WTC11 (cell line): ENCODE measurements at regions not wholly inside any gene's neighbourhood (a gene's known extent, or its start where the extent isn't known, plus 50 kb on each side); places are given as distances from the start of the nearest gene placed in this dataset.

Source experiments
- ATAC-seq: fragments of 200-7000 bp; cut with Tn5 transposase; 2 replicates; pipeline ENCODE4 v1.10.0; 2021; ENCODE audit warnings: mild to moderate bottlenecking, moderate library complexity
- CTCF ChIA-PET: fragments of 300-600 bp; sonication (Branson Sonifier 250); formaldehyde crosslinking; loops from one replicate; lab custom pipeline; 2021; ENCODE audit warnings: antibody characterized with exemption; lab: Charles Lee
- POLR2A ChIA-PET: fragments of 350-600 bp; sonication (Branson Sonifier 250); formaldehyde crosslinking; loops from one replicate; lab custom pipeline; 2021; ENCODE audit warnings: antibody characterized with exemption; lab: Charles Lee
- DNase-seq: peaks from one replicate; pipeline ENCODE4 v3.0.0; 2021; ENCODE audit warnings: low spot score
- H3K27ac Mint-ChIP-seq: 2 replicates; pipeline ENCODE4 v1.8.0; 2021; ENCODE audit warnings: mixed read lengths
- H3K27me3 Mint-ChIP-seq: 2 replicates; pipeline ENCODE4 v1.8.0; 2021; ENCODE audit warnings: low read depth, mild to moderate bottlenecking, moderate library complexity, mixed read lengths
- H3K36me3 Mint-ChIP-seq: 2 replicates; pipeline ENCODE4 v1.8.0; 2021; ENCODE audit warnings: mixed read lengths
- H3K4me1 Mint-ChIP-seq: 2 replicates; pipeline ENCODE4 v1.8.0; 2022; ENCODE audit warnings: mixed read lengths
- H3K4me3 Mint-ChIP-seq: 2 replicates; pipeline ENCODE4 v1.8.0; 2021; ENCODE audit warnings: mild to moderate bottlenecking, moderate library complexity, mixed read lengths
- H3K9me3 Mint-ChIP-seq: 2 replicates; pipeline ENCODE4 v1.8.0; 2021; ENCODE audit warnings: mixed read lengths
- E2F1 ChIP-seq: sonication (generic); formaldehyde crosslinking; IDR thresholded peaks from 2 replicates; pipeline ENCODE4 v1.8.0; 2022; ENCODE audit warnings: mild to moderate bottlenecking, missing genetic modification reagents
- E2F4 ChIP-seq: sonication (generic); formaldehyde crosslinking; IDR thresholded peaks from 2 replicates; pipeline ENCODE4 v1.8.1; 2022; ENCODE audit warnings: low read depth, mild to moderate bottlenecking, moderate library complexity, missing genetic modification reagents, borderline replicate concordance
- ERG ChIP-seq: fragments of 250-450 bp; sonication (Bioruptor Pico); IDR thresholded peaks from 2 replicates; pipeline ENCODE4 v1.8.0; 2021; ENCODE audit warnings: mild to moderate bottlenecking
- FOXP4 ChIP-seq: sonication (generic); formaldehyde crosslinking; IDR thresholded peaks from 2 replicates; pipeline ENCODE4 v1.8.0; 2022; ENCODE audit warnings: mild to moderate bottlenecking, missing genetic modification reagents
- GTF2I ChIP-seq: fragments of 250-450 bp; sonication (Bioruptor Pico); conservative IDR thresholded peaks from 2 replicates; pipeline ENCODE4 v1.4.0; 2021; ENCODE audit warnings: mild to moderate bottlenecking
- NFE2L1 ChIP-seq: sonication (generic); formaldehyde crosslinking; IDR thresholded peaks from 2 replicates; pipeline ENCODE4 v1.8.1; 2023; ENCODE audit warnings: missing genetic modification reagents
- SOX15 ChIP-seq: fragments of 250-450 bp; sonication (Bioruptor Pico); IDR thresholded peaks from 2 replicates; pipeline ENCODE4 v1.9.0; 2021; ENCODE audit warnings: mild to moderate bottlenecking
- STAT6 ChIP-seq: sonication (generic); formaldehyde crosslinking; conservative IDR thresholded peaks from 2 replicates; pipeline ENCODE4 v1.8.1; 2023; ENCODE audit warnings: mild to moderate bottlenecking, low read depth, missing genetic modification reagents, moderate library complexity
- TCF7 ChIP-seq: sonication (generic); formaldehyde crosslinking; IDR thresholded peaks from 2 replicates; pipeline ENCODE4 v1.8.0; 2022; ENCODE audit warnings: mild to moderate bottlenecking, low read depth, missing genetic modification reagents, moderate library complexity
- TEAD1 ChIP-seq: sonication (generic); formaldehyde crosslinking; IDR thresholded peaks from 2 replicates; pipeline ENCODE4 v1.8.0; 2022; ENCODE audit warnings: mild to moderate bottlenecking, missing genetic modification reagents
- USF1 ChIP-seq: sonication (generic); formaldehyde crosslinking; IDR thresholded peaks from 2 replicates; pipeline ENCODE4 v1.8.0; 2022; ENCODE audit warnings: mild to moderate bottlenecking, missing genetic modification reagents
- ZBTB43 ChIP-seq: sonication (generic); formaldehyde crosslinking; IDR thresholded peaks from 2 replicates; pipeline ENCODE4 v1.8.1; 2023; ENCODE audit warnings: mild to moderate bottlenecking, missing genetic modification reagents
- ZNF138 ChIP-seq: sonication (generic); formaldehyde crosslinking; conservative IDR thresholded peaks from 2 replicates; pipeline ENCODE4 v1.8.1; 2022; ENCODE audit warnings: mild to moderate bottlenecking, moderate library complexity, missing genetic modification reagents
- ZNF232 ChIP-seq: sonication (generic); formaldehyde crosslinking; IDR thresholded peaks from 2 replicates; pipeline ENCODE4 v1.8.0; 2022; ENCODE audit warnings: mild to moderate bottlenecking, missing genetic modification reagents
- ZNF396 ChIP-seq: fragments of 250-450 bp; sonication (Bioruptor Pico); IDR thresholded peaks from 2 replicates; pipeline ENCODE4 v1.8.0; 2021; ENCODE audit warnings: mild to moderate bottlenecking, moderate library complexity, borderline replicate concordance
- ZNF671 ChIP-seq: fragments of 250-450 bp; sonication (Bioruptor Pico); IDR thresholded peaks from 2 replicates; pipeline ENCODE4 v1.8.0; 2021; ENCODE audit warnings: mild to moderate bottlenecking
- ZSCAN18 ChIP-seq: fragments of 250-450 bp; sonication (Bioruptor Pico); IDR thresholded peaks from 2 replicates; pipeline ENCODE4 v2.1.2; 2022; ENCODE audit warnings: mild to moderate bottlenecking, moderate library complexity

- TF ChIP-seq ZBTB43 (CRISPR knock-in tag) (no peak), ZSCAN18 (CRISPR knock-in tag) (no peak), FOXP4 (CRISPR knock-in tag) (no peak), NFE2L1 (no peak), E2F4 (CRISPR knock-in tag) (no peak), ZNF138 (no peak), TEAD1 (no peak)
These were observed 334.0 kb upstream of the NDST3 start (continued) for GRCh38 chr4:117700111-117700892.

GRCh38 chr4:117702353-117702752 is 331.9 kb upstream of the NDST3 start:
- ATAC-seq (no peak), DNase-seq (no peak)
- Mint-ChIP-seq H3K4me1 (no peaks in the 10 kb centered on the region), H3K9me3 (peaks cover 12% of the 10 kb centered on the region), H3K27ac (no peak overlapping the region), H3K36me3 (no peaks in the 10 kb centered on the region; the same call in 1 of the 2 replicates), H3K4me3 (no peak overlapping the region), H3K27me3 (no peaks in the 10 kb centered on the region)
- ChIA-PET CTCF (no interaction called here), POLR2A (no interaction called here)
- TF ChIP-seq SOX15 (CRISPR knock-in tag) (no peak), ZNF396 (CRISPR knock-in tag) (no peak), ZSCAN18 (CRISPR knock-in tag) (no peak), ZNF232 (CRISPR knock-in tag) (no peak), TCF7 (no peak), USF1 (CRISPR knock-in tag) (no peak), E2F1 (CRISPR knock-in tag) (no peak), ERG (CRISPR knock-in tag) (no peak), FOXP4 (CRISPR knock-in tag) (no peak), STAT6 (no peak), ZNF671 (CRISPR knock-in tag) (no peak), GTF2I (CRISPR knock-in tag) (no peak)
